ENCODE measurements at regions not wholly inside any gene's neighbourhood (a gene's known extent, or its start where the extent isn't known, plus 50 kb on each side); places are given as distances from the start of the nearest gene placed in this dataset.
"Not testable (repeated sequence)": the region's sequence is repeated elsewhere in the genome, so short reads cannot be mapped to it uniquely, and the experiment has no call there.

DNA sequence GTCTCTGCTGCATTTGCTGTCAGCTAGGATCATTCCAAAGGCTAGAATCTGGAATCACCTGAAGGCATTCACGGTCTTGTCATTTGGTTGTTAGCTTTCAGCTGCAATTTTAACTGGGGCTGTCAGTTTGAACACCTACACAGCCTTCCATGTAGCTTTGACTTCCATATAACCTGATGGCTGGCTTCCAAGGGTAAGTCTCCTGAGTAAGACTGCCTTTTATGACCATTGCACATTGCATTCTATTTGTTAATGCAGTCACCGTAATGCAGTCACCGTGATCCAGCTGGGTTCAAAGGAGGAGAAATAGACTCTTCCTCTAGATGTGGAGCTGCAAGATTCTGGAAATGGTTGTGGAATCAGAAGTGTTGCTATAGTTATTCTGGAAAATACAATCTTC, 1284.2 kb downstream of the ADGRL3 start:
- no peak for DNase-seq (ENCODE audit: low read depth in 2 of 3, low spot score in 2 of 3)

DNA sequence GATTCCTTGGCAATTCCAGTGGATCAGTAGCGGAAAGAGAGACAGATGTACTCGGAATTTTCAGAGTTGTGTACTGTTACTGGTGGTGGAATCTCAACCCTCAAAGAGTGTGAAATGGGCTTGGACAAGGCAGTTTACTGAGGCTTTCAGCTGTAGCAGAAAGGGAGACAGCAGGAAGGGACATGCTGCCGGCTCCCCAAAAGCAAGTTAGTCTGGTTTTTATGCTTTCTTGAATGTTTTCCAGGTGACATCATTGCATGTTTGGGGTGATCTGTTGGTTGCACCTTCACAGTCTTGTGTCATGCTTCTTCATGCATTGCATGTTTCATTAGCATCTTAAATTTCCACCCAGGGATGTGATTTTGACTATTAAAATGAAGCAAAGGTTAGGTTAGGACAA, 1282.2 kb downstream of the ADGRL3 start:
- no peak for DNase-seq (ENCODE audit: low read depth in 2 of 3, low spot score in 2 of 3)

DNA sequence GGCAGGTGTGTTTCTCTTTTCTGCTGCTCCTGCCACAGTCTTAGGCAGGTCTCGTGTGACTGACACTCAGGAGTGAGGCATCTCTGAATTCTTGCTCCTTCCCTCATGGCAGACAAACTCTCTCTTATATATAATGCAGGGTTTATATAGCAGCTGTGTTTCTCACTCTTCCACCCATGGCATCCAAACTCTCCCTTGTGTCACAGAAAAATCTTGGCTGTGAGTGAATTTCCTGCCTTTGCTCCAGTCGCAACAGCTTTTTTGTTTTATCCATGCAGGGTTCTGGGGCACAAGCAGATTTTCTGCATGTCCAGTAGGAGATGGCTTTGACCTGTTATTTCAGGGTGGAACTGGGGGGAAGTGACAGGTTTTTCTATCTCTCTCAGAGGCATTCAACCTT, 1275.5 kb downstream of the ADGRL3 start:
- DNase-seq (ENCODE audit: low read depth in 2 of 3, low spot score in 2 of 3), result no peak

DNA sequence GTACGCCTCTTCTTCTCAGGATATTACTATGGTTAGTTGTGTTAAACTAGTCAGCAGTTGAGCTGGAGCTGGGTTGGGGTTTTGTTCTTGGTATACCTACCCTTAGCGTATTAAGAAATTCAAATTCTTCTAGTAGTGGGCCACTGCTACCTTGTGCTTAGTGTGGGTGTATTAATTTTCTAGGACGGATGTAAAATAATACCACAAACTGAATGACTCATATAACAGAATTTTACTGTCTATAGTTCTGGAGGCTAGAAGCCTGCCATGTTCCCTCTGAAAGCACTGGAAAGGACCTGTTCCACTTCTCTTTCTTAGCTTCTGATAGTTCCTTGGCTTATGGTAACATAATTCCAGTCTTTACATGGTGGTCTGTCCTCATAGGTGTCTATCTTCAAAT, 1274.7 kb downstream of the ADGRL3 start:
- no peak for DNase-seq (ENCODE audit: low read depth in 2 of 3, low spot score in 2 of 3)

DNA sequence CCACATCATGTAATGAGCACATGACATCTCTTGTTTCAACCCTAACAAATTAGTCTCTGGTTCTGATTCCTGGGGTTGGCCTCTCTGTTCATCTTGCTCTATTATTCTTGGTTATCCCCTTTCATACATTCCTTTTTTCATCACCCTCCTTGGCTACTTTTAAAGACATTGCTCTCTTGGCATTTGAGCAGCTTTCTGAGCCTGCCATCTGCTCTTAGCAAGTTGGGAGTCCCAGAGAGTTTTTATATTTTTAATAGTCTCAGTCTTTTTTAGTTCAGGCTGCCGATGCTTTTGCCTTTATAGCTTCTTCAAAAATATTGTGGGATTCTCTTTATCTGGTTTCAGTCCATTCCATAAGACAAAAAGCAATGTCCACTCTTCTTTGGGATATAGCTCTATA, 1270.9 kb downstream of the ADGRL3 start:
- DNase-seq (ENCODE audit: low read depth in 2 of 3, low spot score in 2 of 3), result no peak

DNA sequence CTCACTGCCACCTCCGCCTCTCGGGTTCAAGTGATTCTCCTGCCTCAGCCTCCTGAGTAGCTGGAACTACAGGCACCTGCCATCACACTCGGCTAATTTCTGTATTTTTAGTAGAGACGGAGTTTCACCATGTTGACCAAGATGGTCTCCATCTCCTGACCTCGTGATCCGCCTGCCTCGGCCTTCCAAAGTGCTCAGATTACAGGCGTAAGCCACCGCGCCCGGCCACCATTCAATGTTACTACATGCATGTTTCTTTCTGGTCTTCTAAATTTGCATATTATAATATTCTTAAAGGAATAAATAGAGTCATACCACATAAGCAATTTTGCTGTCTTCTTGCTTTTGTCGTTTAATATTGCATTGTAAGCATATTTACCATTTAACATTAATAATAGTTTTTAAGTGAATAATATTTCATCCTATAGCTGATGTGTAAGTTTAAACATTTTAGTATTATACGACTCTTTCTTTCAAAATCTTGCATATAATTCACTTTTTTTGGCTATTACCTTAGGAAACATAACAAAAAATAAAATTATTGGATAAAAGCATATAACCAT, 1270.4 kb downstream of the ADGRL3 start:
- DNase-seq (ENCODE audit: low read depth in 2 of 3, low spot score in 2 of 3), result no peak

DNA sequence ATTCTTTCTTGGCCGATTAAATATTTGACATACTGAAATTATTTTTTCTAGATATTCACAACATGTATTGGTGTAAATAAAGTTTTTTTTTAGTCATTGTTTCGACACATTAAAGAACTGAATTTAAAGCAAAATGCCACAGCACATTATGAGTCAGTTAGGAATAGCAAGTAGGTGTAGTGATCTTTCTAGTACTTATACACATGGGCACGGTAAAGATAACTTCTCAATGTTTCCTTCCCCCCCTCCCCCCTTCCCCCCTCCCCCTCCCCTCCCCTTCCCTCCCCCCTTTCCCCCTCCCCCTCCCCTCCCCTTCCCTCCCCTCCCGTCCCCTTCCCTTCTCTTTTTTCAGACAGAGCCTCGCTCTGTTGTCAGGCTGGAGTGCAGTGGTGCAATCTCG, 1269.9 kb downstream of the ADGRL3 start:
- no peak for DNase-seq (ENCODE audit: low read depth in 2 of 3, low spot score in 2 of 3)

DNA sequence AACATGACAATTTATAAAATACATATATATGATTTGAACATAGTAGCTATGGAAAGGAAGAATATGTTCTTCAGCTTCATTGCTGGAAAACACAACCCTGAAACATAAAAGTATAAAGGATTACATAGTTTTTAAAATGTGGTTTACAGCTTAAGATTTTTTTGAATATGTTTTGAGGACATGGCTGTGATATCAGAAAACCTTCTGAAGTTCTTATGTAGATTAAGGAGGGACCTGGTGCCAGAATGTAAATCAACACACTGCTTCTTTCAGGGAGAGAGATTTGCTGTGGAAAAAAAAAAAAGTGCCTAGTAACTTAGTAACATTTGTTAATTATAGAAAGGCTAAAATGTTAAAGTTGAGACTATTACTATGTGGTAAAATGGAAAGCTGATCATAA, 1261.8 kb downstream of the ADGRL3 start:
- no peak for DNase-seq (ENCODE audit: low read depth in 2 of 3, low spot score in 2 of 3)

DNA sequence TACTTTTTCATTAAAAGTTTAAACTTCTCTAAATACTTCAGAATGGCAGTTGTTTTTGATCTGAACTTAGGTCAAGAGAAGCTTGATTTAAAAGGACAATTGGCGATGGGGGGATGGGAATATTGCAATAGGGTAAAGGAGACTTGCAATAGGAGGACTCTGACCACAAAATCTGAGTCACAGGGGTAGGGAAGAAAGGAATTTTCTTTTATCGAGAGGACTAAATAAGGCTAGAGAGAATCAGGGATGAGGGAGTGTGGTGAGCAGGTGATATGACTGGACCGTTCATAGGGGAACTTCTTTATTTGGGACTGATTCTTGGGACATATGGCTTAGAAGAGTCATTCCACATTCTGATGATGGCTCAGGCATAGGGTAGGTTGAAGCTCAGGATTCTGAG, 1260.2 kb downstream of the ADGRL3 start:
- no peak for DNase-seq (ENCODE audit: low read depth in 2 of 3, low spot score in 2 of 3)

DNA sequence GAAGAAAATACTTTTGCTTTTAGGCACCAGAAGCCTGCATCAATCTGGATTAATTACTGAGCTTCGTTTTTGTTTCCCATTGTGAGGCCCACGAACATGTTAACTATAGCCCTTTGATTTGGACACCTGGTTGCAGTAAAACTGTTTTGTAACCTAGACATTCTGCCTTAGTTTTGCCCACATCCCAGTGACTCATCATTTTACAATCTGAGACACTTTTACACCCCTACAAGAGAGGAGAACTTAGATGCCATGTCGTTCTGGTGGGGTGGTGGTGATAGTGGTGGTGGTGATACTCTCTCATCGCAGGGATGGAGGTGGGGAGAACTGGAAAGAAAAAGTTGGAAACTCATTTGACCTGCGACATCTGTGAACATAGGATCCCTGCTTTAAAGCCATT, 1257.2 kb downstream of the ADGRL3 start:
- DNase-seq (ENCODE audit: low read depth in 2 of 3, low spot score in 2 of 3), result no peak

DNA sequence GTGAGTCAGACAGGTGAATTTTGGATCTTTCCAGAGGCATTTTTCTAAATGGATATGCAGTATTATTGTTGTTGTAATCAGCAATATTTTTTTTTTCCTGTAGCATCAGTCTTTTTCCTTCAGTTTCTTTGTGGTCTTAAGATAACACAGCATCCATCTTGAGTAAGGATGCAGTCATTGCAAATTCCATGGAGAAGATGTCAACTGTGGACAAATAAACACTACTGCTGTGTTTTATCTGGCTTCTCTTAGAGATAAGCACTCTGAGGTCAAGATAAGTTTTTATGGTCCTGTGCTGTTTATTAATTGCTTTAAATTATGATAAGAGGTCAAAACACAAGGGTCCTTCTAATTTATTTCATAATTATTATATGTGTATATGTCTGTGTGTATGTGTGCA, 1255.7 kb downstream of the ADGRL3 start:
- no peak for DNase-seq (ENCODE audit: low read depth in 2 of 3, low spot score in 2 of 3)

DNA sequence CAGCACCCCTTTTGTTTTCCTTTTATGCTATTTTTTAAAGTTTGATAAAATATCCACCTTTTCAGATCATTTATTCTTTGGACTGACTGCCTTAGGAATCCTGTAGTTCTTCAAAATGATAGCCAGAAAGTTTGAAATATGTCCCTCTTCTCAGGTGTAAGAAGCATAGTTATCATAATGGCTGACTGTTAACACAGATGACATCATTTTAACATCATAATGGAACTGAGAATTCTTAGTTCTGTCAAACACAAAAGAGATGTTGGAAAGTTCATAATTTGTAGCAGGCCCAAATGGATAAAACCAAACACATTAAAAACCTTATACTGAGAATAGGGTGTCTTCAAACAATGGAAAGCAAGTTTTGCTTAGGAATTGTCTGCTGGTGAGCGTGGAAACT, 1254.4 kb downstream of the ADGRL3 start:
- no peak for DNase-seq (ENCODE audit: low read depth in 2 of 3, low spot score in 2 of 3)

DNA sequence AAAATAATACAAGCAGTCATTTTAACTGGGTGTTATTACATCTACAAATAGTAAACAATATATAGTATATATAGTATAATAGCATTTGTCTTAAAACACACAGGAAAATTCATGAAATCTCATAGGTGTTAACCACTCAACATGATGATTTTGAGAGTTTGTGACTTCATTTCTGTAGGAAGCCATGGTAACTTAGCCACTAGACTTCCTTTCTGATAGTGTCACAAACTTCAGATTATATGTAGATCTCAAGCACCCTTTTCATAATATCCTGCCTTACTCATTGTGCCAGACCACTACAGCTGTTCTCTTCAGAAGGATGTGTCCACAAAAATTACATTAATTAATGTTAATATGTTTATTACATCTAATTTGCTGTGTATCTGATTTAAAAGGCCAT, 1250.6 kb downstream of the ADGRL3 start:
- no peak for DNase-seq (ENCODE audit: low read depth in 2 of 3, low spot score in 2 of 3)

DNA sequence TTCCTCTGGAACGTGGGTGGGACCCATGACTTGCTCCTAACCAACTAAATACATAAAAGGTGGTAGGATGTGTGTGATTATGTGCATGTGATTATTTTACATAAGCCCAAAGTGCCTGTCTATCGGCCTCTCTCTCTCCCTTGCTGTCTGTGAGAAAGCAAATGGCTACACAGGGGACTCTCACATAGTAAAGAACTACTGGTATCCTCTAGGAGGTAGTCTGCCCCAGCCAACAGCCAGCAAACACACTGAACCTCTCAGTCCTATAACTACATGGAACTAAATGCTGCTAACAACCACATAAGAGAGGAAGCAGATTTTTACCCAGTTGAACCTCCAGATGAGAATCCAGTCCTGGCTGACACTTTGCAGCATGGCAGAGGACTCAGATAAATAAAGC, 1249.4 kb downstream of the ADGRL3 start:
- no peak for DNase-seq (ENCODE audit: low read depth in 2 of 3, low spot score in 2 of 3)

DNA sequence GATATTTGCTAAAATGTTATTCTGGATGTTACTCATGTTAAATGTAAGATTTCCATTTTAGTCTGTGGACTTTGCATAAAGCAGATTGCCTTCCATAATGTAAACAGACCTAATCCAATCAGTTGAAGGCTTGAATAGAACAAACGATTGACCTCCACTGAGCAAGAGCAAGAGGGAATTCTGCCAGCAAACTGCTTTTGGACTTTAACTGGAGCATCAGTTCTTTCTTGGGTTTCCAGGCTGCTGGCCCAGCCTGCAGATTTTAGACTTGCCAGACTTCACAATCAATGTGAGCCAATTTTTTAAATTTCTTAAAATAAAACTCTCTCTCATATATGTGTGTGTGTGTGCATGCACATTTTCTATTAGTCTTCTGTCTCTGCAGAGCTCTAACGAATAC, 1248.8 kb downstream of the ADGRL3 start:
- no peak for DNase-seq (ENCODE audit: low read depth in 2 of 3, low spot score in 2 of 3)

DNA sequence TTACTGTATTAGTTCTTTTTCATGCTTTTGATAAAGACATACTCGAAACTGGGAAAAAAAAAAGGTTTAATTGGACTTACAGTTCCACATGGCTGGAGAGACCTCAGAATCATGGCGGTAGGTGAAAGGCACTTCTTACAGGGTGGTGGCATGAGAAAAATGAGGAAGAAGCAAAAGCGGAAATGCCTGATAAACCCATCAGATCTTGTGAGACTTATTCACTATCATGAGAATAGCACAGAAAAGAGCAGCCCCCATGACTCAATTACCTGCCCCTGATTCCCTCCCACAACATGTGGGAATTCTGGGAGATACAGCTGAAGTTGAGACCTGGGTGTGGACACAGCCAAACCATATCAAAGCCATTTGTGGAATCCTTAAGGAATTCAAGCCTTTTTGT, 1238.9 kb downstream of the ADGRL3 start:
- DNase-seq (ENCODE audit: low read depth in 2 of 3, low spot score in 2 of 3), result no peak

DNA sequence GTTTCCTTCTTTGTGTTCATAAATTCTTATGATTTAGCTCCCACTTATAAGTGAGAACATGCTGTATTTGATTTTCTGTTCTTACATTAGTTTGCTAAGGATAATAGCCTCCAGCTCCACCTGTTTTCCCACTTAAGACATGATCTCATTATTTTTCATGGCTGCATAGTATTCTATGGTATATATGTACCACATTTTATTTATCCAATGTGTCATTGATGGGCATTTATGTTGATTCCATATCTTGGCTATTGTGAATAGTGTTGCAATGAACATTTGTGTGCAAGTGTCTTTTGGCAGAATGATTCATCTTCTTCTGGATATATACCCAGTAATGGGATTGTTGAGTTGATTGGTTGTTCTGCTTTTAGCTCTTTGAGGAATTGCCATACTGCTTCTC, 1234.8 kb downstream of the ADGRL3 start:
- no peak for DNase-seq (ENCODE audit: low read depth in 2 of 3, low spot score in 2 of 3)

DNA sequence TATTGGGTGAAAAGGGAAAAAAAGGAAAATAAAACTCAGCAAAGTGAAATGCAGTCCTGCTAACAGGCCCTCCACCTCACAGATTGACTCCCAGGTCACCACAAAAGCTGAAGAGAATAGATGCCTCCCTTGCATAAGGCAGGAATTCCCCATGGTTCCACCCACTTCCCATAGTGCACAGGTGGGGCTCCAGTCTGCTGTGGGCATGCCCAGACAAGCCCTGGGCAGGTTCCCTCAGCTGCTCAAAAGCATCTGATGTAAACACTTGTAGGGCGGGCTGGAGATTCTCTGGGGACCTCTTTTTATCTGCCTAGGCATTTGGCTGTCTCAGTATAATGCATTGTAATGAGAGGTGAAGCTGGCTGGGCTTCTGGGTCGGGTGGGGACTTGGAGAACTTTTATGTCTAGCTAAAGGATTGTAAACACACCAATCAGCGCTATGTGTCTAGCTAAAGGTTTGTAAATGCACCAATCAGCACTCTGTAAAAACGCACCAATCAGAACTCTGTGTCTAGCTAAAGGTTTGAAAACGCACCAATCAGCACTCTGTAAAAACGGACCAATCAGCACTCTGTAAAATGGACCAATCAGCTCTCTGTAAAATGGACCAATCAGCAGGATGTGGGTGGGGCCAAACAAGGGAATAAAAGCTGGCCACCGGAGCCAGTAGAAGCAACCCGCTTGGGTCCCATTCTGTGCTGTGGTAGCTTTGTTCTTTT, 1231.5 kb downstream of the ADGRL3 start:
- DNase-seq (ENCODE audit: low read depth in 2 of 3, low spot score in 2 of 3), result not testable (repeated sequence)

DNA sequence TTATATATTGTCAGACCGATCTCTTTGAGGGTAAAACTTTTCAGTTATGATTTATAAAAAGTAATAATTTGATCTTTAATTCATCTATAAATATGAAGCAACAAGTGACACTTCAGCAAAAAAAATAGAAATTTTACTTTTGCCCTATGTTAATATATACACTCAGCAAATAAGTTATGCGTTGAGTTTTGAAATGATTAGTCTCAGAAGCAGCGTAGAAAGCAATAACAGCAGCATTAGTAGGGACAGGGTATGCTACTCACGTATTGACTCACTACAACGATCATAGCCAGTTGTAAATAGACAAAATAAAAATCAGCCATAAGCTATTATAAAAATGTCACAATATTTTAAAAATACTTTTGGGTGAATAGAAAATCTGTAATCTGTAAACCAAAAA, 1229.2 kb downstream of the ADGRL3 start:
- no peak for DNase-seq (ENCODE audit: low read depth in 2 of 3, low spot score in 2 of 3)

DNA sequence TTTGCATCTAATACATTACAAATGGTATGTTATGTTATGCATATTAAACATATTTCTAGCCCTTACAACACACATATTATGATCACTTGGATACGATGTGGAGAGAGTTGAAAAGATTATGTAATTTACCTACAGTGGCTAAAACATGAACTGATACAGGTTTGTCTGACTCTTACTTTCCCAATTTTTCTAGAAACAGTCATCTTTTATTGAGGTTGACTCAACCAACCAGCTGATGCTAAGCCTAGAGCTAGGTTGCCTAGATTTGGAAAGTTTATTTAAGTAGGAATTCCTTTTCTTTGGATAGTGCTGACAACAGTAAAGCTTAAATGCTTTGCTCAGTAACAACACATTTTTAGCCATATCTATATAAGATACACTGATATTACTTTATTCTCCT, 1215.1 kb downstream of the ADGRL3 start:
- DNase-seq (ENCODE audit: low read depth in 2 of 3, low spot score in 2 of 3), result no peak

DNA sequence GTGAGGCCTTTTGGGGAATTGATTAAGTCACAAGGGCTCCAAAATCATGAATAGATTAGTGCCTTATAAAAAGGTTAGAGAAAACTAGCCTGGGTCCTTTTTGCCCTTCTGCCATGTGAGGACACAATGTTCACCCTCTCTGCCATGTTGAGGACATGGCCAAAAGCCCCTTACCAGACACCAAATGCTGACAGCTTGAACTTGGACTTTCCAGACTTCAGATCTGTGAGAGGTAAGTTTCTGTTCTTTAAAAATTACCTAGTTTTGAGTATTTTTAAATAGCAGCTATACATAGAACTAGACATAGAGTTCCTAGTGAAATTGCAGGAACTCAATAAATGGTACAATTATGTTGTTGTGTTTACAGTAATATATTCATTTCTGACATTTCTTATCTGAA, 1214.4 kb downstream of the ADGRL3 start:
- DNase-seq (ENCODE audit: low read depth in 2 of 3, low spot score in 2 of 3), result no peak

DNA sequence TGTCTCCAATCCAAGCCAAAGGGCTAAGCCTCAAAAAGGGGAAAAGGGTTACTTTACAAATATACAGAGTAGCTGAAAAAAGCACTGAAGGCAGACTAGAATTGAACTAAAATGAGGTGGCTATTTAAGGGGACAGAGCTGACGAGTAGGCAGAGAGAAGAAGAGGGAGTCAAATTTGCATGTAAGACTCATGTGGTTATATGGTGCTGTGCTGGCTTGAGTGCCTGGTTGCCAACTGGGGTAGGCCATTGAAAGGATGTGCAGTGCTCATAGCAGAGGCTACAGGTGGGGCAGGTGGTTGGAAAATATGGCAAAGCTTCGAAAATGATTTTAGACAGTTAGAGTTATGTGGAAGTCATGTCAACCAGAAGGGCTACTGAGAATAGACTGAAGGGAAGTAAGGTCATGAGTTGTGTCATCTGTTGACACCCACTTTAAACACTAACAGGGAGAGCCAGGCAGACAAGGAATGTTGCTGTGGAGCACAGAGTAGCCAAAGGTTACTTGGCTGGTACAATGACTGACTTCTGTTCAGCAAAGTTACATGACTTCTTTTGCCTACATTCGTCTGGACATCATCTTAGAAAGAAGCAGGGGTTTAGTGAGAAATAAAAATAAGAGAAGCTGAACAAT, 1210.4 kb downstream of the ADGRL3 start:
- no peak for DNase-seq (ENCODE audit: low read depth in 2 of 3, low spot score in 2 of 3)

DNA sequence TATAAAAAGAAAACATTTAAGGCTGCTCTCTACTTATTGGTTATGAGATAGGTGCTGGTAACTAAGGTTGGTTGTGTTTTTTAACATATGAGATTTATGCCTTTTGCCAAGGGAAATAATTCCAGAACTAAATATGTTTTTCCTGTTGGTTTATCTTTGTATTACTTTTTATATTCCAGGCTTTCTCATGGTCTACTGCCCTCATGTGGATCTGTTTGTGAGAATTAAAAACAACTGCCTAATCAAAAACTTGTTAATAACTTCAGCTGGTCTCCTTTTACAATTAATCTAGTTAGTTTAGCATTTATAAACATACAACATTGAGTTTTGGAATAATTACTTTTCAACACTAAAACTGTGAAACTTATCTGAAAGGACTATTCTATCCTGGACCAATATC, 1208.3 kb downstream of the ADGRL3 start:
- no peak for DNase-seq (ENCODE audit: low read depth in 2 of 3, low spot score in 2 of 3)
